Activated CD4-positive, alpha-beta T cell treated with anti-CD3 and anti-CD28 coated beads, Interleukin-2, Interleukin-4, amounts not matched to agents 100 ng/mL and 50 ng/mL, durations not matched to agents 16 hours and 8 hours (primary cell): ENCODE measurements at regions not wholly inside any gene's neighbourhood (a gene's known extent, or its start where the extent isn't known, plus 50 kb on each side); places are given as distances from the start of the nearest gene placed in this dataset.
"Not testable (repeated sequence)": the region's sequence is repeated elsewhere in the genome, so short reads cannot be mapped to it uniquely, and the experiment has no call there.

ENCODE experiments used
- DNase-seq: peaks from one replicate; pipeline ENCODE4 v3.0.0-alpha.2; 2020; ENCODE audit warnings: low spot score

DNA sequence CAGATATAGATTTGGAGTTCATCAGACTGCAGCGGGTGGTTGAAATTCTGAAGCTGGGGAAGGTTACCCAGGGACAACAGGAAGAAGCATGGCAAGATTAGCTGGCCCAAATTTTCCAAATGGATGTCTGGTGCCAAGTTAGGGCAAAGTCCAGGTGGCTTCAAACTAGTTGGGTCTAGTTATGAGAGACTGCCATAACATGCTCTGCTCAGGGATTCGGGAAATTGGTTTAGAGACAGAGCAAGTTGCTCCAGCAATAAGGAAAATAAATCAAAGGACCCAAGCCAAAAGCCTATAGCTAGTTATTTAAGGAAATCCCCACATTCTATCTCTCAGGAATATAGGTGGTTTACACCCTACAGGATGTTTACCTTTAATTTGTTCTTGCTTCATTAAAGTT lies 125.7 kb upstream of the BTG1 start:
- DNase-seq: no peak

DNA sequence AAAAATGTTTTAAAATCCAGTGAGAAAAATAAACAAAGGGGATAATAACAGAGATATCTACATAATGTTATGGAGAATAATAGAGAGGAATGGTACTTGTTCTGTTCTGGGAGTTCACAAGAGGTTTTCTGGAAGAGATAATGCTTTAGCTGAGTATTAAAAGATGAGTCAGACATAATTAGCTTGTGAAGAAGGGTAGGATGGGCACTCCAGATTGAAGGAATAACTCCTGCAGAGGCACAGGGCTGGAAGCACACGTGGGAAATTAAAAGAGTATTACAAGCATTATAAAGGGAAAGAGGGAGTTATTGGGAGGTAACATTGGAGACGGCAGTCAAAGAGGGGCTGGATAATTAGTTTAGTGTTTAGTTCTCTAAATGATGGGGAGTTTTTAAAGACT lies 124.9 kb upstream of the BTG1 start:
- DNase-seq: no peak

DNA sequence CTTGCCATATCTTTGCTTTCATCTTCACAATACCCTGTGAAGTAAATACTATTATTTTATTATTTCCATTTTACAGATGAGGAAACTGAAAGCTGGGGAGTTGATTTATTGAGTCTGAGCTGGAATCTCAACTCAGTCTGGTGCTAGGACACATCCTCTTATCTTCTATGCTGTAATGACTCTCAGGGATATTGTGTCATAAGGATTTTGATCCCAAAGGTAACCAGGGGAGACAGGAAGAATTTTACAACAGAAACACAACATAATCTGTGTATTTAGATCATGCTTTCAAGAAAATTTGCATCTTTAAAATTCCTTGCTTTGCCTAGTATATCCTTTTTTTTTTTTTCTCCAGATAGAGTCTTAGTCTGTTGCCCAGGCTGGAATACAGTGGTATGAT lies 123.3 kb upstream of the BTG1 start:
- no peak for DNase-seq

DNA sequence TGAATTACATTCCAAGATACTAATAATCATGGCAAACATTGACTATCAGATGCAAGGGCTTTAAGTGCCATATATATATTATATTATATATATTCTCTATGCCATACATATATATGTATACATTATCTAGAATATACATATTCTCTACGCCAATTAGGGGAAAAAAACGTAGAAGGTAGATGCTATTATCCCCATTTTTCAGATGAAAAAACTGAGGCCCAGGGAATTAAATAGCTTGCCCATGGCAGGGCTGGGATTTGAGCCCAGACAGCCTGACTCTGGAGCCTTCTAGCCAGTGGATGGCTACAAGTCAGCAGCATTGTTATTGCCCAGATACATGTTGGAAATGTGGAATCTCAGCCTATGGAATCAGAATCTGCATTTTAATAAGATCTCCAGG lies 116.0 kb upstream of the BTG1 start:
- DNase-seq: no peak

DNA sequence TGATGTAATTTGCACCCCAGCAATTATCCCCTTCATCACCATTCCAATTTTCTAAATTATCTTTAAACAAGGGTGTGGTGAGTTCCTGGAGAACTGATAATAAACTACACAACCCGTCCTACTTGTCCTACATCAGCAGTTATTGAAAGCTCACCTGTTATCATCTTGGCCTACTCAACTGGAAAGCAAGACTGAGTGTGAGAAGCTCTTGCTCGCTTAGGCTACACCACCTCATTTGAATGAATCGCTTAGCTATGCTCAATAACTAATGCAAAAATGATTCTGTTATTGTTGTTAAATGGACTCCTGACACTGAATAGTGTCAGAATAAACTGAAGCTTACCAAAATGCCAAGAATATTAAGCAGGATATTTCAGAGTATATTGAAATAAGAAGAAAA lies 115.4 kb upstream of the BTG1 start:
- no peak for DNase-seq

DNA sequence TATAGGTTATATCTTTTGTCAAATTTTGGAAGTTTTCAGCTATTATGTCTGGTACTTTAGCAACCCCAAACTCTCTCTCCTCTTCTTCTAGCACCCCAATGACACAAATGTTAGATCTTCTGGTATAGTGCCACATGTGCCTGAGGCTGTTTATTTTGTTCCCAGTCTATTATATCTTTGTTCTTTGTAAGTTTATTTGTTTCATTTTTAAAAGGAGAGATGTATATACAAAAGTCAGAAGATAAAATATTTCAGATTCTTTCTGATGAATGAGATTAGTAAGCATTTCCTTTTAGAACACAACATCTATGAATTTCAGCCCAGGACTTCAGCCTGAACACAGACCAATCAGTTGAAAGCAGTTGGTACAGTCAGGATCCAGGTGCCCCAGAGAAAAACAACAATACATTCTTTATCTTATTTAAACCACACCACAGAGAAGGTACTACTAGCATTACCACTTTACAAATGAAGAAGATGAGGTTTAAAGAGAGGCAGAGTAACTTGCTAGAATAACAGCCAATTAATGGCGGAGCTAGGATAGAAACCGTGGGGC lies 114.1 kb upstream of the BTG1 start:
- no peak for DNase-seq

DNA sequence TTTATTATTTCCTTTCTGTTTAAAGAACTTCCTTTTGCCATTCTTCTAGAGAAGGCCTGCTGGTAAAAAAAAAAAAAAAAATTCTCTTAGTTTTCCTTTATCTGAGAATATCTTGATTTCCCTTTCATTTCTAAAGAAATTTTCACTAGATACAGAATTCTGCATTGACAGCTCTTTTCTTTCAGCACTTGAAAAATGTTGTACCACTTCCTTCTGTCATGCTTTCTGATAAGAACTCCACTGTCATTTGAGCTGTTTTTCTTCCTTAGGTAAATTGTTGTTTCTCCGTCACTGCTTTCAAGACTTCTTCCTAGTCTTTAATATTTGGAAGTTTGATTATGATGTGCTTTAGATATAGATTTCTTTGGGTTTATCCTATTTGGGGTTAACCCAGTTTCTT lies 113.6 kb upstream of the BTG1 start:
- DNase-seq: no peak

DNA sequence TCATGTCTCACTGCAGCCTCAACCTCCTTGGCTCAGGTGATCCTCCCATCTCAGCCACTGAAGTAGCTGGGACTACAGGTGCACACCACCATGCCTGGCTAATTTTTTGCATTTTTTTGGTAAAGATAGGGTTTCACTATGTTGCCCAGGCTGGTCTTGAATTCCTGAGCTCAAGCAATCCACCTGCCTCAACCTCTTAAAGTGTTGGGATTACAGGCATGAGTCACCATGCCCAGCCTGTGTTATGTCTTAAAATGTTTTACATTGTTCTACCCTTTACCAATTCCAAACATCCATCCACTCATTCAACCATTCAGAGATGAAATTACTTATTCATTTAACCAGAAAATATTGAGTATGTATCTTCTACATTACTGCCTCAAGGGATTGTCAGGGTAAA lies 111.6 kb upstream of the BTG1 start:
- DNase-seq: no peak

DNA sequence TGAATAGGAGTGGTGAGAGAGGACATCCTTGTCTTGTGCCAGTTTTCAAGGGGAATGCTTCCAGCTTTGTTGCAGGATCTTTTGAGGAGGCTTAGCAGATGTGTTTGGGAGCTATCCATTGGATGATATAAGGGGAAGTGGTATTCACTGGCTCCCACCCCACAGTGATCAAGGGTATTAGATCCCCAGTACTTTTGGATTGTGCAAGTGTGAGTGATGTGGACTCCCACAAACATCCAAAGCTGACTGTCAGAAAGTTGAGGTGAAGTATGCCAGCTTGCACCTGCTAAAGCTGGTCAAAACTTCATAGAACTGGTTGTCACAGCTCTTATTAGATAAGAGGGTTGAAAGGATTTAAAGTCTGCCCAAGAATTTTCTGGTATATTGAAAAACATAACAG lies 110.1 kb upstream of the BTG1 start:
- no peak for DNase-seq

DNA sequence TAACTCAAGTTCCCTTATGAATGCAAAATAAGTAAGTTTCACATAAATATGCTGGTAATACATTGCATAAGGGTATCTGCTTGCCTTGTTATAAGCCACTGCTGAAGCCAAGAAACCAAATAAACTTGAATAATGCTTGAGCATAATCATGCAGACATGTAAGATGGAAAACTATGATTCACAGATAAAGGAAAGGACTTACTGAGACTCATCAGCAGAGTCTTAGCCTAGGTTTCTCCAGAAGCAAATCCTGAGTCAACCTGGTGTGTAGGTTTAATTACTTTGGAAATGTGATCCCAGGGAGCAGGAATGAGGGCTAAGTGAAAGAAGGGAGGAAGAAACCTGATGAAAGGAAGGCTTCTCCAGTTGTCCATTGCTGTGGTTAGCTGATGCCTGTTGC lies 107.7 kb upstream of the BTG1 start:
- DNase-seq: no peak

DNA sequence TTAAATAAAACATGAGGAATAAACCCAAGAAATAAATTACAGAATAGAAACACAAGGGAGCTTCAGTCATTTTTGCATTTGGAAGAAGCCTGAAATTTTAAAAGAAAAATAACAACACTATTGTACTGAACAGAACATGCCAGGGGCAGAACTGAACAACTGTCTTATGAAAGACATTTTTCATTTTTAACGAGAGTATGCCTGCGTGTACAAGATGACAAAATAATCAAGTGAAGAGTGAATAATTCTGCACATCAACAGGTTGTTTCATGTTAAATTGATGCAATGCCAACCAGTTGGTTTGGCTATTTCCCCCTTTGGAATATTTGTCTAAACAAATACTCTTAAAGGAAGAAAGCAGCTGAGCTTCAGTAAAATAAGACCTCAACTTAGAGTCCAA lies 103.3 kb upstream of the BTG1 start:
- no peak for DNase-seq

DNA sequence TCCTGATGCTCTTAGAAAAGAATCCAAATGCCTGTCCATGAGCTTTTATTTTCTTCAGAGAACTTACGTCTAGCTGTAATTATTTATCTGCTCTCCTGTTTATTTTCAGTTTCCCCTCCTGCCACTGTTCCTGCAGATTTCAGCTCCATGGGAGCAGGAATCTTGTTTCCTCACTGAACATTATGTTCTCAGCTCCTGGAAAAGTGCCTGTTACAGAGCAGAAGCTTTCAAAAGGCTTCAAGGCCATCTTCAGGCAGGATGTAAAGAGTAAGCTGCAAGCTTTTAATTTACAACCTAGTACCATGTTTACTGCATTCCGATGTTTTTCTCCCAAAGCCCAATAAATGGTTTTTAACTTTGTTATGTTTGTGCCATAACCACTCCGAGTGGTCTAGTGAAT lies 98.4 kb upstream of the BTG1 start:
- no peak for DNase-seq

DNA sequence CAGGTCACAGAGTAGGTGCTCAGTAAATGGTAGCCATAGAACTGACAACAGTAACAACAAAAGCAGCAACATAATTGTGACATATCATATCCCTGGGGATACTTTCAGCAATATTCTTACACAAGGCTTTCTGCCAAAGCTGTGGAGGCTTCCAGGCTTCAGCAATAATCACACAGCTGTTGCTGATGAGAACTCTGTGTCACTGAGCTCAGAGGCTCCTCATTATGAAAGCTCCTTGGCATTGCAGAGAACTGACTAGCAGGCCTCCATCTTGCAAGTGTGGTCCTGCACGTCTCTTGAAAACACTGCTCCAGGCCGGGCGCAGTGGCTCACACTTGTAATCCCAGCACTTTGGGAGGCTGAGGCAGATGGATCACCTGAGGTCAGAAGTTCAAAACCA lies 97.3 kb upstream of the BTG1 start:
- no peak for DNase-seq

DNA sequence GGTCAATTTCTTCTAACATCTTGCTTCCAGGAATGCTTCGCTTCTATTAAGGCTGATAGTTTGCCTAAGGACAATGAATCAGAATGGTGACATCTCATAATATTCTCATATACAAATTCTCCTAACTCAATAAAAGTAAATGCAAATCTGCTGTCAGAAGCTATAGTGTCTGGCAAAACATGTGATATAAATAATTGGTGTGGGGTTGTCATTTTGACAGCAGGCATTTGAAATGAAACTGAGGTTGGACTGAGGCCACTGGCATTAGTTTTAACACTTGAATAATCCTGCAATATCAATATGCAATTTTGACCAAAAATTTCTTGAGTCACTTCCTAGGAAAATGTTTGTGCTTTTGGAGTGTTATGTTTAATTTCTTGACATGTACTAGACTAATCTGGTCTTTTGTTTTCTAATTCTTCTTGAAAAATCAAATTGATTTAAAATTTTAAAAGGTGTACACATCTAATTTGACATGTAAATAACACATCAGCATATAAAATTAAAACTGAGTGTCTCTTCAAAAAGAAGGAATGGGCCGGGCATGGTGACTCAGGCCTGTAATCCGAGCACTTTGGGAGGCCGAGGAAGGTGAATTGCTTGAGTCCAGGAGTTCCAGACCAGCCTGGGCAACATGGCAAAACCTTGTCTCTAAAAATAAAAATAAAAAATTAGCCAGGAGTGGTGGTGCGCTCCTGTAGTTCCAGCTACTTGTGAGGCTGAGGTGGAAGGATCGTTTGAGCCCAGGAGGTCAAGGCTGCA lies 92.3 kb upstream of the BTG1 start:
- no peak for DNase-seq

DNA sequence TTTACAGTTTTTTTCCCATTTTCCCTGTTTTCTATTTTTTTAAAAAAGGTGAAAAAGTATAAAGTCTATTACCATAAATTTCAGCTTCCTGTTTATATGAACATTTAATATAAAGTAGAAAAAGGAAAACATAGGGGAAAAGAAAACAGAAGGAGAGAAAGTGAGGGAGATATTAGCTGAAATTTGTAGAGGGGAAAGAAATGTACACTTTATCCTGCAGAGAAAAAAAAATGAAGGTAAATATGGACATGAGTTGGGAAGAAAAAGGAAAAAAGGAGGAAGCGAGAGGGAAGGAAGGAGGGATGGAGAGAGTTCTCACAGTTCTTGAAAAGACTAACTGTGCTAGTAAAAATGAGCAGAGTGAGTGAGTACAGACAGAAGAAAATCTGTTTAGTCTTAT lies 91.6 kb upstream of the BTG1 start:
- DNase-seq: no peak

DNA sequence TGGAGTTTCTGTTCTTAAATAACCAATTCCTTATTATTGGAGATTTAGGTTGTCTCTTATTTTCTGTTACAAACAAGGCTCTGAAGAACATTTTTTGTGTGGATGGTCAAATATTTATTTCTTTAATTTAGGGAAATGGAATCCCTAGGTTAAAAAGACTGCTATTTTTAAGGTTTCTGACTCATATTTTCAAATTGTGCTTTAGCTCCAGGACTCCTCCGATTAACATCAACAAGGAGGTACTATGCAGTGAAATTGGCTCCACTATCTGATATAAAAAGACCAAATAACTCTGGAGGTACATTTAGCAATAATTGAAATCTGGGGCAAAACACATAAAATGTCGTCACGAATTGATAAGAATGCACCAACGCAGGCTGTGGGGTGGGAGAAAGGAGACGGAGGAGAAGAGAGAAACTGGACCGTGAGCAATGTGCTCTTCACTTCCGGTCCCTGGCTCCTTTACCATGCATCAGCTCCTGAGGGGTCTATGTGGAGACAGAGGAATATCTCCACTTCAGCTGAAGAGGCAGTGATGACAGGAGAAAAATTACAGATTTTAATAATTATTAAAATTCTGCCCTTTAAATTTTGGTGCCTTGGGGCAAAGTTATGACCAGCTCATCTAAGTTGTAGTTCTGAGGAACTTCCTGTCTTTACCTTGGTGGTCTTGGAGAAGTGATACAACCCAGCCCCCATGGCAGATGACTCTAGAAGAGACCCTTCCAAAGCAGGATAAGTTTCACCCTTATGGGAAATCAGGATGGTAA lies 90.2 kb upstream of the BTG1 start:
- DNase-seq: no peak

DNA sequence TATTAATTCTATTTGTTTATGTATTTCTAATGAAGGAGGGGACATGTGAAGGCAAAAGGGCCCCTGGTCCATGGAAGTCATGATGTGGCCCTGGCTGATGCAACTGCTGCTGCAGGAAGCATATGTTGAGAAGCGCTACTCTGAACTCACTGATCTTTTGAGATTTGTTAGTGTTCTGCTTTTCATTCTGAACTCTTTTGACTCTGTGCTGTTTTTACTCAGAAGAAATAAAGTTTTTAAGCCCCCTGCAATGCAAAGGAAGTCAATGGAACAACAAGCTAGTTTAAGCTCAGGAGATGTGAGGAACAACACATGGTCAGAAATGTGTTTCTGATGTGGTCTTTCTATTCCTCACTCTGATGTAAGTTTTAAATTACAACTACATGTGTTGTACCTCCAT lies 88.9 kb upstream of the BTG1 start:
- DNase-seq: no peak

DNA sequence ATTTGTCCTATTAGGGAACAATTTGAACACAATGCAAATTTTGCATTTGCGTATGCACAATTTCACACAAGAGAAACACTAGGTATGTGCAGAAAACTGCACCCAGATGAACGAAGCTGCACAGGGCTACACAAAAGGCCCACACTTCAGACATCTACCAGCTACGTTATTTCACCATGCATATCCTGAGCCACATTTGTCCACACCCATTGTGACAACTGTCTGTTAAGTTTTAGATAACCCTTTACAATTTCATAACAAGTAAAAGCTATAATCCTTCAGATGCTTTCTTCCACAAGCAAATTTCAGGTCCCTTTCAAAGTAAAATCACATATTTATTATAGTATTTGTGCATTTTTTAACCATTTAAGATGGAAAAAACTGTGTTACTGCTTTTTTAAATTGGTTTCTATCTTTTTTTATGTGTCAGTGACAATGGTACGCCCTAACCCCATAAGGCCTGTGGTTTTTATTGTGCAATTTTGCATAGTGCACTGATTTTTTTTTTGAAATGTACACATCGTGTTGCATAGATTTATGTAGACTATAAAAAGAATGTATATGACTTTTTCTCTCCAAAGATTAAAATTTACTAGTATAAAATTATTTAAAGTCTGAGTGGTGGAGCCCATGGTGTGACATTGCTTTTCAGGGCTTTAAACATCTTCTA lies 87.8 kb upstream of the BTG1 start:
- no peak for DNase-seq

DNA sequence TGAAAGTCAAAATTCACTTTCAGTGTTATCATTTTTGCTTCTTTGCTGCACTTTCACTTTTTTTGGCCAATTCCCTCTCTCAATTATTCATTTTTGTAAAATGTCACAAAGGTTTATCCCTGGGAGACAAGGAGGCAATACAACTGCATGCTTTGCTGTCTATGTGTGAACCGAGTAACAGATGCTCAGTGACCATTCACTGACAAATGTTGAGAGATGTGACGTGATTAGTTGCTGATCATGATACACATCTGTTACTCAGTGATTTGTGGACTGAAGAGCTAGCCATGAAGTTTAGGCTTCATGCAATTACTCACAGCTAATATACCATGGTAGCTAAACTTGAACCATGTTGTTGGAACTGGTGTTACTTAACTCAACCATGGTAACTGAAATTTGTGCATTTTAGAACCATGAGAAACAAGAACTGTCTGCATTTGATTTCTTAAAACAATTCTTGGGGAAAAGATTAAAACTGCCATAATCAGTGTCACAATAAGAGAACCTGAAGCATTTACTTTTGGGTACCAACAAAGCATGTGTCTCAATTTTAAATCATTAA lies 86.8 kb upstream of the BTG1 start:
- not testable (repeated sequence) for DNase-seq

DNA sequence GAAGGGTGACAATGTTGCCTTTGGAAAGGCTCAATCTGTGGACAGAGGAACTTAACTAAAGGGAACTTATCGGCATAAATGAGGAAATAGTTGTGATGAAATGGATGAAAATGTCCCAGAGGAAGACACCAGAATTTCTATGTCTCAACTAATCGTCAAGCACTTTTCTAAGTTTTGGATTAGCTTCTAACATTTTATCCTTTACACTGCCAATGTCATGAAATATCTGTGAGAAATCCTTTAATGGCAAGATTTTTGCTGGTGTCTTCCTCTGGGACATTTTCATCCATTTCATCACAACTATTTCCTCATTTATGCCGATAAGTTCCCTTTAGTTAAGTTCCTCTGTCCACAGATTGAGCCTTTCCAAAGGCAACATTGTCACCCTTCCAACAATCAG lies 86.3 kb upstream of the BTG1 start:
- not testable (repeated sequence) for DNase-seq

DNA sequence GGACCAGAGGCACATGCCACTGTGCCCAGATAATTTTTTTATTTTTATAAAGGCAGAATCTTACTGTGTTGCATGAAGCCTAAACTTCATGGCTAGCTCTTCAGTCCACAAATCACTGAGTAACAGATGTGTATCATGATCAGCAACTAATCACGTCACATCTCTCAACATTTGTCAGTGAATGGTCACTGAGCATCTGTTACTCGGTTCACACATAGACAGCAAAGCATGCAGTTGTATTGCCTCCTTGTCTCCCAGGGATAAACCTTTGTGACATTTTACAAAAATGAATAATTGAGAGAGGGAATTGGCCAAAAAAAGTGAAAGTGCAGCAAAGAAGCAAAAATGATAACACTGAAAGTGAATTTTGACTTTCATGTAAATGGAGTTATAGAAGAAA lies 85.9 kb upstream of the BTG1 start:
- DNase-seq: not testable (repeated sequence)

DNA sequence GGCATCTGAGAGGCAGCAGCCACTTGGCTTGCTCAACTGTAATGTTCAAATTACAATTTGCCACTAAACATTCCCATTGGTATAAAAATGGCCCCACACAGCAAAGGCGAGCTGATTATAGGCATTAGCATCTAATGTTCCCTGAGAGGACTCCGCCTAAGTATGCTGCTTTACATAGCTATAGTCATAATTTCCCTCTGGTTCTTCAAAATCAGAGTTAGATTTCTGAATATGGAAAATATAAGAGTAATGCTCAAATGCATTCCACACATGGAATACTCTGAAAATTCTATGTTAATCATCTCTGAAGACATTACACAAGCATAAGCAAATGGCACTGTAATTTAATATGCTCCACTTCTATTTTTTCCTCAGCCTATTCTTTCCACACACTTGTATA lies 83.7 kb upstream of the BTG1 start:
- DNase-seq: no peak

DNA sequence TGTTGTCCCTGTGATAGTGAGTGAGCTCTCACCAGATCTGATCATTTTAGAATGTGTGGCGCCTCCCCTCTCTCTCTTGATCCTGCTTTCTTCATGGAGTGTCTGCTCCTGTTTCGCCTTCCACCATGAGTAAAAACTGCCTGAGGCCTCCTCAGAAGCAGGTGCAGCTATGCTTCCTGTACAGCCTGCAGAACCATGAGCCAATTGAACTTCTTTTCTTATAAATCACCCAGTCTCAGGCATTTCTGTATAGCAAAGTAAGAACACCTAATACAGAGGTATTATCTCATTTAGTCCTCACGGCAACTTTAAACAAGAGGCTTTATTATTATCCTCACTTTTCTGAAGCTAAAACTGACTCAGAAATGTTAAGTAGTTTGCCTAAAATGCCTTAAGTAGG lies 81.3 kb upstream of the BTG1 start:
- no peak for DNase-seq
